ENCODE measurements at regions not wholly inside any gene's neighbourhood (a gene's known extent, or its start where the extent isn't known, plus 50 kb on each side); places are given as distances from the start of the nearest gene placed in this dataset.
A peak's percentile ranks its signal among the peaks of the same experiment; 100 is the strongest.

DNA sequence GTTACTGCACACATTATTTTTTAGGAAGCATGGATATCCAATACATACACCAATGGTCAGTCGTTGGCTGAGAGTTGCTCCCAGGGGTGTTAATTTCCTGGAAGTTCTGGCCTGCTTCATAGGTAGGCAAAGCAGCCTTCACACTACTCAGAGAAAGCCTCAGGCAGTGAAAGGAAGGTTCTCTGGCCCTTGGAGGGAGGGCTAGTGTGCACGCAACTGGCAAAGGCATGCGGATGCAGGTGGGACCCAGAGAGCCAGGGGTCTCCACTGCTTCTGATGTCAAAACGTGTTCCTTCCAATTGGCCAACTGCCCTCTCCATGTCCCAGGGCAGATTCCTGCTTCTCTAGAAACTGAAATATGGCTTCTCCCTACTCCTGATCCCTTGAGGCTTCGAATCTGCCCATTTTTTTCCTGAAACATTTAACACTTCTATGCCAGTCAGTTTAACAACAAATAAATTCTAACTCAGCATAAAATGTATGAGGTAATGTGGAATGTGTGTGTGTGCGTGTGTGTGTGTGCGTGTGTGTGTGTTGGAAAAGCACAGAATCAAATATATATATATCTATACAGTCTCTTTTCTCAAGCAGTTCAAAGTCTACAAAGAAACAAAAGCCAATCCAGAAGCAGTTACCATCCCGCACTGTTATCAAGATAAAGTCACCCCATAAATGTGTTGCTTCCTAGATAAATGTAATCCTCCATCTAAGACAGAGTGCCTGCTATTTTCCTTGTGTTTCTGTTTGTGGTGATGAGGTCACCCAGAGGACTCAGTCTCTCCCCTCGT is 94.0 kb upstream of the HIVEP1 start:
- in situ Hi-C loops (cut with HindIII; ENCODE audit: low pct_unique_long_range_greater_than_20kb, low sequenced_read_pairs) = no loop called here
- intact Hi-C loops (cut with micrococcal nuclease; ENCODE audit: unreplicated experiment) = no loop called here
- no TSS peak for BruUV-seq (replicated peaks)
- TF ChIP-seq TCF7L2 (IDR thresholded peaks at IDR 0.05; ENCODE audit: low read depth, low read length) (no peak), POLR2AphosphoS5 (IDR thresholded peaks at IDR 0.05; ENCODE audit: low read depth, low read length) (no peak), REST (IDR thresholded peaks at IDR 0.05; ENCODE audit: insufficient read depth in 1 of 2, low read depth in 2 of 2, low read length in 1 of 2) (no peak), SIN3A (IDR thresholded peaks at IDR 0.05; ENCODE audit: borderline replicate concordance, insufficient read depth, low read depth, low read length) (no peak)
- TF ChIP-seq, protein P1, sequence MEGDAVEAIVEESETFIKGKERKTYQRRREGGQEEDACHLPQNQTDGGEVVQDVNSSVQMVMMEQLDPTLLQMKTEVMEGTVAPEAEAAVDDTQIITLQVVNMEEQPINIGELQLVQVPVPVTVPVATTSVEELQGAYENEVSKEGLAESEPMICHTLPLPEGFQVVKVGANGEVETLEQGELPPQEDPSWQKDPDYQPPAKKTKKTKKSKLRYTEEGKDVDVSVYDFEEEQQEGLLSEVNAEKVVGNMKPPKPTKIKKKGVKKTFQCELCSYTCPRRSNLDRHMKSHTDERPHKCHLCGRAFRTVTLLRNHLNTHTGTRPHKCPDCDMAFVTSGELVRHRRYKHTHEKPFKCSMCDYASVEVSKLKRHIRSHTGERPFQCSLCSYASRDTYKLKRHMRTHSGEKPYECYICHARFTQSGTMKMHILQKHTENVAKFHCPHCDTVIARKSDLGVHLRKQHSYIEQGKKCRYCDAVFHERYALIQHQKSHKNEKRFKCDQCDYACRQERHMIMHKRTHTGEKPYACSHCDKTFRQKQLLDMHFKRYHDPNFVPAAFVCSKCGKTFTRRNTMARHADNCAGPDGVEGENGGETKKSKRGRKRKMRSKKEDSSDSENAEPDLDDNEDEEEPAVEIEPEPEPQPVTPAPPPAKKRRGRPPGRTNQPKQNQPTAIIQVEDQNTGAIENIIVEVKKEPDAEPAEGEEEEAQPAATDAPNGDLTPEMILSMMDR (IDR thresholded peaks at IDR 0.05) = no peak
- peaks cover 3% of the 10 kb centered on the region; the same call in 1 of the 2 replicates for H3K4me1 ChIP-seq (ENCODE audit: control insufficient read depth, insufficient read depth, low read length)
- no peaks in the 10 kb centered on the region for H3K9me3 ChIP-seq (ENCODE audit: control insufficient read depth, insufficient read depth, low read depth, low read length)
- H3K27ac ChIP-seq (ENCODE audit: low read length) = no peak overlapping the region
- no peaks in the 10 kb centered on the region for H3K36me3 ChIP-seq (ENCODE audit: control insufficient read depth, insufficient read depth, low read length)
- ChIA-PET CTCF (no interaction called here), POLR2A (no interaction called here)
- H3K4me3 ChIP-seq (ENCODE audit: low read depth in 2 of 2, low read length in 2 of 2) = no peak overlapping the region
- H3K27me3 ChIP-seq (ENCODE audit: control insufficient read depth, insufficient read depth, low read length) = no peaks in the 10 kb centered on the region
- DNase-seq (ENCODE audit: low read depth, low spot score) (no peak), ATAC-seq (no peak)

DNA sequence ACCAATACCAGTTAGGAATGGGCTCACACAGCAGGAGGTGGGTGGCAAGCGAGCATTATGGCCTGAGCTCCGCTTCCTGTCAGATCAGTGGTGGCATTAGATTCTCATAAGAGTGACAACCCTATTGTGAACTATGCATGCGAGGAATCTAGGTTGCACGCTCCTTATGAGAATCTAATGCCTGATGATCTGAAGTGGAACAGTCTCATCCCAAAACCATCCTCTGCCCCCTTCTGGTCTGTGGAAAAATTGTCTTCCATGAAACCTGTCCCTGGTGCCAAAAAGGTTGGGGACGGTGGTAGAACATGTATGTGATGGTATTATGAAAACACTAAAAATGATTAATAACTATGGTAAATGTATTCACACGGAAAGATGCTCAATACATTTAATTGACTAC is 99.7 kb upstream of the HIVEP1 start:
- ChIA-PET POLR2A (no interaction called here), CTCF (no interaction called here)
- Histone ChIP-seq H3K36me3 (ENCODE audit: control insufficient read depth, insufficient read depth, low read length) (no peaks in the 10 kb centered on the region), H3K4me1 (ENCODE audit: control insufficient read depth, insufficient read depth, low read length) (no peaks in the 10 kb centered on the region), H3K9me3 (ENCODE audit: control insufficient read depth, insufficient read depth, low read depth, low read length) (no peaks in the 10 kb centered on the region), H3K27ac (ENCODE audit: low read length) (no peak overlapping the region), H3K4me3 (ENCODE audit: low read depth in 2 of 2, low read length in 2 of 2) (no peak overlapping the region), H3K27me3 (ENCODE audit: control insufficient read depth, insufficient read depth, low read length) (no peaks in the 10 kb centered on the region)
- ATAC-seq (no peak), DNase-seq (ENCODE audit: low read depth, low spot score) (no peak)
- intact Hi-C loops (cut with micrococcal nuclease; ENCODE audit: unreplicated experiment) = no loop called here
- BruUV-seq (replicated peaks) = no TSS peak
- TF ChIP-seq, protein P1 (IDR thresholded peaks at IDR 0.05) = peak; percentile 7; the same call in 1 of the 2 replicates
- no peak for TF ChIP-seq POLR2AphosphoS5 (IDR thresholded peaks at IDR 0.05; ENCODE audit: low read depth, low read length)
- in situ Hi-C loops (cut with HindIII; ENCODE audit: low pct_unique_long_range_greater_than_20kb, low sequenced_read_pairs) = no loop called here
